OCI-LY7 (cell line): ENCODE measurements at regions not wholly inside any gene's neighbourhood (a gene's known extent, or its start where the extent isn't known, plus 50 kb on each side); places are given as distances from the start of the nearest gene placed in this dataset.

ENCODE experiments used
- CTCF ChIP-seq: fragments of 200-600 bp; sonication (generic); conservative IDR thresholded peaks from 2 replicates; pipeline ENCODE4 v1.5.1; 2014; ENCODE audit warnings: mild to moderate bottlenecking, antibody characterized with exemption, low read length, moderate library complexity, mixed read lengths
- EZH2phosphoT487 ChIP-seq: fragments of 200-600 bp; sonication (generic); IDR thresholded peaks from 2 replicates; pipeline ENCODE4 v1.6.1; 2018; ENCODE audit warnings: low read depth, borderline replicate concordance, mild to moderate bottlenecking, mixed run types, antibody characterized with exemption, low read length, moderate library complexity, mixed read lengths

- TF ChIP-seq CTCF = no peak
- no peak for TF ChIP-seq EZH2phosphoT487
Observed at GRCh38 chr2:5401115-5401657, 291.0 kb upstream of the SOX11 start.
